IMR-90 (cell line): ENCODE measurements at regions not wholly inside any gene's neighbourhood (a gene's known extent, or its start where the extent isn't known, plus 50 kb on each side); places are given as distances from the start of the nearest gene placed in this dataset.

ENCODE experiments used
- ATAC-seq: fragments of 200-7000 bp; cut with Tn5 transposase; 2 replicates; pipeline ENCODE4 v1.9.1; 2020; ENCODE audit warnings: low read depth, mild to moderate bottlenecking, moderate library complexity
- BruUV-seq: library from RNA; stranded (reverse); fragments of 400-500 nt; replicated peaks from 2 replicates; lab custom pipeline; 2021; lab: Mats Ljungman, UMichigan
- CTCF ChIA-PET: fragments of 300-600 bp; formaldehyde crosslinking; extraction: SDS; loops from one replicate; lab custom pipeline; 2021; ENCODE audit warnings: antibody characterized with exemption; lab: Yijun Ruan, JAX
- POLR2A ChIA-PET: fragments of 300-600 bp; sonication (Branson Sonifier 250); formaldehyde crosslinking; loops from one replicate; lab custom pipeline; 2022; ENCODE audit warnings: antibody characterized with exemption; ENCODE audit not compliant: unreplicated experiment; lab: Charles Lee
- DNase-seq: peaks from one replicate; pipeline ENCODE4 v3.0.0; 2013
- H2AFZ ChIP-seq: replicated peaks from 2 replicates; pipeline ENCODE3; 2013; ENCODE audit warnings: low read length, mild to moderate bottlenecking; ENCODE audit not compliant: poor library complexity
- H2AK5ac ChIP-seq: 2 replicates; pipeline ENCODE4 v1.6.1; 2013; ENCODE audit warnings: low read depth, low read length, inconsistent platforms
- H2AK9ac ChIP-seq: replicated peaks from 2 replicates; pipeline ENCODE3; 2013; ENCODE audit warnings: mild to moderate bottlenecking, low read depth, low read length, moderate library complexity; ENCODE audit not compliant: poor library complexity
- H2BK120ac ChIP-seq: 2 replicates; pipeline ENCODE4 v1.6.1; 2013; ENCODE audit warnings: low read depth, low read length, inconsistent platforms
- H2BK15ac ChIP-seq: 3 replicates; pipeline ENCODE4 v1.6.1; 2013; ENCODE audit warnings: low read depth, low read length, inconsistent platforms
- H2BK20ac ChIP-seq: 2 replicates; pipeline ENCODE4 v1.6.1; 2013; ENCODE audit warnings: low read depth, mild to moderate bottlenecking, inconsistent platforms, low read length, moderate library complexity
- H2BK5ac ChIP-seq: 2 replicates; pipeline ENCODE4 v1.6.1; 2013; ENCODE audit warnings: mild to moderate bottlenecking, low read depth, low read length, inconsistent platforms; ENCODE audit not compliant: poor library complexity, severe bottlenecking
- H3K14ac ChIP-seq: replicated peaks from 2 replicates; pipeline ENCODE4 v1.6.1; 2013; ENCODE audit warnings: low read depth, low read length, inconsistent platforms
- H3K18ac ChIP-seq: 2 replicates; pipeline ENCODE4 v1.6.1; 2013; ENCODE audit warnings: low read depth, low read length, control low read depth
- H3K23ac ChIP-seq: 2 replicates; pipeline ENCODE4 v1.6.1; 2013; ENCODE audit warnings: low read depth, low read length, inconsistent platforms
- H3K27ac ChIP-seq: 2 replicates; pipeline ENCODE4 v1.5.1; 2013; ENCODE audit warnings: mild to moderate bottlenecking, control low read depth, low read length; ENCODE audit not compliant: insufficient read depth
- H3K27me3 ChIP-seq: 2 replicates; pipeline ENCODE4 v1.6.1; 2013; ENCODE audit warnings: low read length; ENCODE audit not compliant: control insufficient read depth, insufficient read depth
- H3K36me3 ChIP-seq: 2 replicates; pipeline ENCODE4 v1.6.1; 2013; ENCODE audit warnings: low read length, mixed read lengths; ENCODE audit not compliant: control insufficient read depth, insufficient read depth
- H3K4ac ChIP-seq: 2 replicates; pipeline ENCODE4 v1.6.1; 2013; ENCODE audit warnings: low read depth, low read length, inconsistent platforms
- H3K4me1 ChIP-seq: 2 replicates; pipeline ENCODE4 v1.6.1; 2013; ENCODE audit warnings: low read length, mixed read lengths; ENCODE audit not compliant: control insufficient read depth, insufficient read depth
- H3K4me2 ChIP-seq: 2 replicates; pipeline ENCODE4 v1.6.1; 2013; ENCODE audit warnings: low read depth, mild to moderate bottlenecking, control low read depth, low read length, moderate library complexity
- H3K4me3 ChIP-seq: 2 replicates; pipeline ENCODE4 v1.5.1; 2013; ENCODE audit warnings: low read depth, mild to moderate bottlenecking, control low read depth, low read length, moderate library complexity; ENCODE audit not compliant: insufficient read depth
- H3K56ac ChIP-seq: 2 replicates; pipeline ENCODE4 v1.6.1; 2013; ENCODE audit warnings: low read length, inconsistent platforms; ENCODE audit not compliant: insufficient read depth; ENCODE audit errors: extremely low read depth
- H3K79me1 ChIP-seq, 2 experiments: 2 replicates each; pipeline ENCODE4 v1.6.1; 2013; ENCODE audit warnings: low read length in 2 of 2, inconsistent platforms in 1 of 2, low read depth in 1 of 2
- H3K9ac ChIP-seq: 2 replicates; pipeline ENCODE4 v1.6.1; 2013; ENCODE audit warnings: low read depth, low read length, control low read depth
- H3K9me1 ChIP-seq: 2 replicates; pipeline ENCODE4 v1.6.1; 2013; ENCODE audit warnings: low read length, inconsistent platforms; ENCODE audit not compliant: insufficient read depth
- H3K9me3 ChIP-seq: 2 replicates; pipeline ENCODE4 v1.6.1; 2013; ENCODE audit warnings: low read length; ENCODE audit not compliant: control insufficient read depth, insufficient read depth
- H4K20me1 ChIP-seq: 2 replicates; pipeline ENCODE4 v1.6.1; 2013; ENCODE audit warnings: low read length, inconsistent platforms; ENCODE audit not compliant: insufficient read depth
- H4K5ac ChIP-seq: 2 replicates; pipeline ENCODE4 v1.6.1; 2013; ENCODE audit warnings: mild to moderate bottlenecking, low read depth, low read length, control low read depth
- H4K8ac ChIP-seq, 2 experiments: 2 replicates each; pipeline ENCODE4 v1.6.1; 2013; ENCODE audit warnings: low read depth in 2 of 2, low read length in 2 of 2, control low read depth in 1 of 2, inconsistent platforms in 1 of 2
- H4K91ac ChIP-seq: 2 replicates; pipeline ENCODE4 v1.6.1; 2013; ENCODE audit warnings: low read depth, low read length, inconsistent platforms; ENCODE audit not compliant: insufficient read depth
- BHLHE40 ChIP-seq: fragments of 150-350 bp; IDR thresholded peaks from 2 replicates; pipeline ENCODE4 v1.6.1; 2016; ENCODE audit warnings: mild to moderate bottlenecking, low read depth, low read length
- CTCF ChIP-seq: conservative IDR thresholded peaks from 2 replicates; pipeline ENCODE4 v1.5.1; 2012; ENCODE audit warnings: mild to moderate bottlenecking, low read depth, low read length, improper control_type of control experiment
- ELK1 ChIP-seq: fragments of 150-350 bp; IDR thresholded peaks from 2 replicates; pipeline ENCODE4 v1.6.1; 2016; ENCODE audit warnings: low read depth, mild to moderate bottlenecking, low read length, moderate library complexity, borderline replicate concordance
- FOS ChIP-seq: fragments of 150-350 bp; IDR thresholded peaks from 2 replicates; pipeline ENCODE4 v1.6.1; 2016; ENCODE audit warnings: low read depth, low read length
- MXI1 ChIP-seq: IDR thresholded peaks from 2 replicates; pipeline ENCODE4 v1.6.1; 2012; ENCODE audit warnings: low read depth, mild to moderate bottlenecking, low read length, moderate library complexity, borderline replicate concordance
- NFE2L2 ChIP-seq: fragments of 150-350 bp; IDR thresholded peaks from 2 replicates; pipeline ENCODE4 v1.6.1; 2016; ENCODE audit warnings: low read depth, mild to moderate bottlenecking, low read length
- RAD21 ChIP-seq: IDR thresholded peaks from 2 replicates; pipeline ENCODE4 v1.6.1; 2012; ENCODE audit warnings: low read length, improper control_type of control experiment
- RCOR1 ChIP-seq: IDR thresholded peaks from 2 replicates; pipeline ENCODE4 v1.6.1; 2012; ENCODE audit warnings: mild to moderate bottlenecking, low read length, improper control_type of control experiment; ENCODE audit not compliant: insufficient replicate concordance
- SMC3 ChIP-seq: fragments of 150-350 bp; IDR thresholded peaks from 2 replicates; pipeline ENCODE4 v1.6.1; 2016; ENCODE audit warnings: low read depth, mild to moderate bottlenecking, antibody characterized with exemption, low read length, moderate library complexity
- USF2 ChIP-seq: fragments of 150-350 bp; IDR thresholded peaks from 2 replicates; pipeline ENCODE4 v1.6.1; 2017; ENCODE audit warnings: mild to moderate bottlenecking, antibody characterized with exemption, low read length, low read depth
- WGBS, 2 experiments: methylation state at CpG; one replicate each; pipeline versions ENCODE4 v1.1.5 to v1.1.7; 2013; ENCODE audit warnings: missing lambda C conversion rate in 2 of 2; ENCODE audit not compliant: insufficient read length in 1 of 2; ENCODE audit errors: extremely low coverage in 2 of 2; 5-methylcytosine and 5-hydroxymethylcytosine counted together
- dilution Hi-C: fragments of 300-500 bp; cut with HindIII; formaldehyde crosslinking; loops from one replicate; pipeline ENCODE4 v1.14.3; 2018; ENCODE audit warnings: low sequenced_read_pairs; ENCODE audit not compliant: unreplicated experiment
- in situ Hi-C: fragments of 300-500 bp; cut with MboI; formaldehyde crosslinking; loops from 3 replicates; pipeline ENCODE4 v1.14.3; 2019; ENCODE audit warnings: low sequenced_read_pairs, inconsistent platforms, mixed read lengths
- intact Hi-C: fragments of 100-400 bp; cut with micrococcal nuclease; formaldehyde crosslinking; loops from 2 replicates; pipeline ENCODE4 v1.10.0; 2022

GRCh38 chr9:87818308-87818707 is 64.4 kb upstream of the SPATA31E1 start:
- BruUV-seq: no TSS peak
- no peak overlapping the region for H3K4me3 ChIP-seq
- no peak overlapping the region for H2AFZ ChIP-seq
- no peak overlapping the region for H2BK120ac ChIP-seq
- in situ Hi-C loops (no loop called here), intact Hi-C loops (no loop called here), dilution Hi-C loops (no loop called here)
- ATAC-seq: no peak
- no peak overlapping the region for H2AK9ac ChIP-seq
- H3K14ac ChIP-seq: no peak overlapping the region
- no peak for DNase-seq
- no peaks in the 10 kb centered on the region for H3K9me1 ChIP-seq
- H4K8ac ChIP-seq: no peak overlapping the region
- H2BK5ac ChIP-seq: no peak overlapping the region
- no peaks in the 10 kb centered on the region for H3K4me1 ChIP-seq
- no peak overlapping the region for H3K4ac ChIP-seq
- H2BK15ac ChIP-seq: no peak overlapping the region
- no peak overlapping the region for H2AK5ac ChIP-seq
- H4K5ac ChIP-seq: no peak overlapping the region
- no peak overlapping the region for H3K9ac ChIP-seq
- no peaks in the 10 kb centered on the region for H3K9me3 ChIP-seq
- no peaks in the 10 kb centered on the region for H3K36me3 ChIP-seq
- no peaks in the 10 kb centered on the region for H3K79me1 ChIP-seq
- POLR2A ChIA-PET: no interaction called here
- WGBS, 2 experiments: no CpG with 5 or more reads among the region's 3 CpGs
- H4K20me1 ChIP-seq: no peaks in the 10 kb centered on the region
- H3K18ac ChIP-seq: no peak overlapping the region
- no peak overlapping the region for H3K56ac ChIP-seq
- CTCF ChIA-PET: no interaction called here
- peaks cover 10% of the 10 kb centered on the region for H3K27me3 ChIP-seq
- H3K27ac ChIP-seq: no peak overlapping the region
- H4K91ac ChIP-seq: no peak overlapping the region
- no peak overlapping the region for H3K23ac ChIP-seq
- H2BK20ac ChIP-seq: no peak overlapping the region
- TF ChIP-seq SMC3: no peak
- TF ChIP-seq FOS: no peak
- no peak for TF ChIP-seq MXI1
- no peak for TF ChIP-seq ELK1
- TF ChIP-seq USF2: no peak
- TF ChIP-seq RCOR1: no peak
- TF ChIP-seq CTCF: no peak
- no peak for TF ChIP-seq RAD21
- TF ChIP-seq BHLHE40: no peak
- no peak for TF ChIP-seq NFE2L2
- no peak overlapping the region for H3K4me2 ChIP-seq
